ENCODE measurements at regions not wholly inside any gene's neighbourhood (a gene's known extent, or its start where the extent isn't known, plus 50 kb on each side); places are given as distances from the start of the nearest gene placed in this dataset.

- no peak for DNase-seq (ENCODE audit: low read depth in 1 of 2, low spot score in 1 of 2)
- TF ChIP-seq, protein P1, sequence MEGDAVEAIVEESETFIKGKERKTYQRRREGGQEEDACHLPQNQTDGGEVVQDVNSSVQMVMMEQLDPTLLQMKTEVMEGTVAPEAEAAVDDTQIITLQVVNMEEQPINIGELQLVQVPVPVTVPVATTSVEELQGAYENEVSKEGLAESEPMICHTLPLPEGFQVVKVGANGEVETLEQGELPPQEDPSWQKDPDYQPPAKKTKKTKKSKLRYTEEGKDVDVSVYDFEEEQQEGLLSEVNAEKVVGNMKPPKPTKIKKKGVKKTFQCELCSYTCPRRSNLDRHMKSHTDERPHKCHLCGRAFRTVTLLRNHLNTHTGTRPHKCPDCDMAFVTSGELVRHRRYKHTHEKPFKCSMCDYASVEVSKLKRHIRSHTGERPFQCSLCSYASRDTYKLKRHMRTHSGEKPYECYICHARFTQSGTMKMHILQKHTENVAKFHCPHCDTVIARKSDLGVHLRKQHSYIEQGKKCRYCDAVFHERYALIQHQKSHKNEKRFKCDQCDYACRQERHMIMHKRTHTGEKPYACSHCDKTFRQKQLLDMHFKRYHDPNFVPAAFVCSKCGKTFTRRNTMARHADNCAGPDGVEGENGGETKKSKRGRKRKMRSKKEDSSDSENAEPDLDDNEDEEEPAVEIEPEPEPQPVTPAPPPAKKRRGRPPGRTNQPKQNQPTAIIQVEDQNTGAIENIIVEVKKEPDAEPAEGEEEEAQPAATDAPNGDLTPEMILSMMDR (IDR thresholded peaks at IDR 0.05; ENCODE audit: insufficient read depth, low read length) = no peak
- TF ChIP-seq GABPA (IDR thresholded peaks at IDR 0.05; ENCODE audit: low read depth) (no peak), SPI1 (IDR thresholded peaks at IDR 0.05; ENCODE audit: borderline replicate concordance, low read depth) (no peak), POLR2AphosphoS5 (IDR thresholded peaks at IDR 0.05; ENCODE audit: low read depth) (no peak), REST (IDR thresholded peaks at IDR 0.05; ENCODE audit: insufficient replicate concordance, low read depth) (no peak)
- Histone ChIP-seq H3K4me3 (replicated peaks; ENCODE audit: insufficient read depth, low read length) (no peak overlapping the region), H3K27ac (replicated peaks) (no peak overlapping the region), H3K27me3 (ENCODE audit: insufficient read depth, poor library complexity, severe bottlenecking) (no peaks in the 10 kb centered on the region)
These were observed 111.4 kb upstream of the ALCAM start for GRCh38 chr3:105255350-105255749.

DNA sequence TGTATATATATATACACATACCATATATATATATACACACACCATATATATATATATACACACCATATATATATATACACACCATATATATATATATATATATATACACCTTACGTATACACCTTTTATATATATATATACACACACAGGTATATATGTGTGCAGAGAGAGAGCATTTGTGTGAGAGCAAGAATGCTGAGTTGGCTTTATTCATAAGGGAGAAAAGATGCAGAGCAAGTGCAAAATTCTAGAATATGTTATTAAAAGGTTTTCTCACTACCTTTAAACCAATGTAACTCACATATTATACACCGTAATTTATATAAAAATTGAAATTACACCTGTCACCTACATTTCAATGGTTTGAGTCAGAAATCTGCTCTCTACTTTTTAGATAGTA lies 107.2 kb upstream of the ALCAM start:
- TF ChIP-seq, protein P1 (IDR thresholded peaks at IDR 0.05; ENCODE audit: insufficient read depth, low read length) = no peak
- TF ChIP-seq REST (IDR thresholded peaks at IDR 0.05; ENCODE audit: insufficient replicate concordance, low read depth) = no peak
- TF ChIP-seq SPI1 (IDR thresholded peaks at IDR 0.05; ENCODE audit: borderline replicate concordance, low read depth) = no peak
- TF ChIP-seq POLR2AphosphoS5 (IDR thresholded peaks at IDR 0.05; ENCODE audit: low read depth) = no peak
- no peak for TF ChIP-seq GABPA (IDR thresholded peaks at IDR 0.05; ENCODE audit: low read depth)
- no peaks in the 10 kb centered on the region for H3K27me3 ChIP-seq (ENCODE audit: insufficient read depth, poor library complexity, severe bottlenecking)
- no peak for DNase-seq (ENCODE audit: low read depth in 1 of 2, low spot score in 1 of 2)
- H3K27ac ChIP-seq (replicated peaks) = no peak overlapping the region
- H3K4me3 ChIP-seq (replicated peaks; ENCODE audit: insufficient read depth, low read length) = no peak overlapping the region

DNA sequence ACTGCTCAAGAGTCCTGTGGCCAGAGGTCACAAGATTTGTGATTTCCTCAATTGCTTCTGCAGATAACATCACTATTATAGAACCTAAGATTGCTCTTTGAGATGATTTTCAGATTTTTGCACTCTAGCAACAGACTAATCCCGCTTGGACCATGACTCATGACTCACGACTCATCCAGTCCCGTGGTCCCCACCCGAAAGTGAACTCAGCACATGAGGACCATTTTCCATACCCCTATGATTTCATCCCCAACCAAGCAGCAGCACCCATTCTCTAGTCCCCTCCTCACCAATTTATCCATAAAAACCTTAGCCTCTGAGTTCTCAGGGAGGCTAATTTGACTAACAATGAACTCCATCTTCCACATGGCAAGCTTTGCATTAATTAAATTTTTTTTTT lies 106.3 kb upstream of the ALCAM start:
- DNase-seq (ENCODE audit: low read depth in 1 of 2, low spot score in 1 of 2) = no peak
- TF ChIP-seq SPI1 (IDR thresholded peaks at IDR 0.05; ENCODE audit: borderline replicate concordance, low read depth) (no peak), POLR2AphosphoS5 (IDR thresholded peaks at IDR 0.05; ENCODE audit: low read depth) (no peak), GABPA (IDR thresholded peaks at IDR 0.05; ENCODE audit: low read depth) (no peak), REST (IDR thresholded peaks at IDR 0.05; ENCODE audit: insufficient replicate concordance, low read depth) (no peak)
- TF ChIP-seq, protein P1 (IDR thresholded peaks at IDR 0.05; ENCODE audit: insufficient read depth, low read length) = no peak
- Histone ChIP-seq H3K27ac (replicated peaks) (no peak overlapping the region), H3K4me3 (replicated peaks; ENCODE audit: insufficient read depth, low read length) (no peak overlapping the region), H3K27me3 (ENCODE audit: insufficient read depth, poor library complexity, severe bottlenecking) (no peaks in the 10 kb centered on the region)

All from HL-60 (cell line).